Sciatic nerve (tissue), 2 donors: ENCODE measurements at regions not wholly inside any gene's neighbourhood (a gene's known extent, or its start where the extent isn't known, plus 50 kb on each side); places are given as distances from the start of the nearest gene placed in this dataset.

Experiments used
- ATAC-seq: fragments of 200-7000 bp; cut with Tn5 transposase; one replicate; pipeline ENCODE4 v1.9.1; 2020; ENCODE audit warnings: mild to moderate bottlenecking, moderate library complexity
- DNase-seq: peaks from one replicate; pipeline ENCODE4 v3.0.0-alpha.2; 2020; ENCODE audit warnings: low spot score
- intact Hi-C: fragments of 100-400 bp; cut with DNase I; formaldehyde crosslinking; loops from one replicate; pipeline ENCODE4 v1.14.2; 2022
- donor health status: DM: no; HTN: no; CAD: no.
- donor health status: DM: no; HTN: no; CAD: no.

- ATAC-seq (peak; percentile 55), DNase-seq (no peak)
- intact Hi-C loops = no loop called here
Measured at GRCh38 chr3:188097791-188098190, 56.2 kb upstream of the LPP start.

- DNase-seq = no peak
- intact Hi-C loops = no loop called here
- ATAC-seq = no peak
Measured at GRCh38 chr3:188099907-188100306, 54.0 kb upstream of the LPP start.

GRCh38 chr3:188102861-188103547, 51.0 kb upstream of the LPP start:
- intact Hi-C loops = no loop called here
- DNase-seq (no peak), ATAC-seq (no peak)

- intact Hi-C loops = no loop called here
- no peak for DNase-seq
- peak; percentile 63 for ATAC-seq
Measured at GRCh38 chr3:188104050-188104449, 49.9 kb upstream of the LPP start.
